B cell (primary cell): ENCODE measurements at regions not wholly inside any gene's neighbourhood (a gene's known extent, or its start where the extent isn't known, plus 50 kb on each side); places are given as distances from the start of the nearest gene placed in this dataset.

Experiments
- ATAC-seq: fragments of 200-7000 bp; cut with Tn5 transposase; one replicate; pipeline ENCODE4 v1.10.0; 2021; ENCODE audit warnings: low read depth, mild to moderate bottlenecking, moderate number of reproducible peaks, moderate library complexity
- CTCF ChIA-PET: fragments of 350-600 bp; sonication (Branson Sonifier 250); formaldehyde crosslinking; loops from one replicate; lab custom pipeline; 2021; ENCODE audit warnings: antibody characterized with exemption, inconsistent platforms; lab: Charles Lee
- POLR2A ChIA-PET: fragments of 350-600 bp; sonication (Branson Sonifier 250); formaldehyde crosslinking; loops from one replicate; lab custom pipeline; 2021; ENCODE audit warnings: antibody characterized with exemption; lab: Charles Lee
- DNase-seq: peaks from one replicate; pipeline ENCODE4 v3.0.0; 2013
- H2AFZ ChIP-seq: 2 replicates; pipeline ENCODE4 v1.6.1; 2012; ENCODE audit warnings: mild to moderate bottlenecking, low read depth, low read length; ENCODE audit not compliant: insufficient read depth, poor library complexity, severe bottlenecking
- H3K27ac ChIP-seq, 2 donors: 1 replicate in 1 of 2; 2 replicates in 1 of 2; pipeline ENCODE4 v1.5.1; 2012 to 2013; ENCODE audit warnings: low read length in 2 of 2, mild to moderate bottlenecking in 2 of 2, moderate library complexity in 1 of 2
- H3K27me3 ChIP-seq, 4 experiments: fragments of 200-600 bp in 1 of 4; sonication (generic) in 1 of 4; replicated peaks in 1 of 4; 1 replicate in 2 of 4; 2 replicates in 2 of 4; pipeline versions ENCODE4 v1.6.1 to v1.7.0; 2013 to 2016; ENCODE audit warnings: low read length in 3 of 4, mild to moderate bottlenecking in 2 of 4, mixed read lengths in 1 of 4, moderate library complexity in 1 of 4; ENCODE audit not compliant: insufficient read depth in 4 of 4, control insufficient read depth in 3 of 4; ENCODE audit errors: control extremely low read depth in 1 of 4
- H3K36me3 ChIP-seq, 2 experiments: replicated peaks in 1 of 2; 1 replicate in 1 of 2; 2 replicates in 1 of 2; pipeline versions ENCODE4 v1.6.1 to v1.7.1; 2013; ENCODE audit warnings: low read length in 1 of 2; ENCODE audit not compliant: insufficient read depth in 2 of 2, control insufficient read depth in 1 of 2; ENCODE audit errors: control extremely low read depth in 1 of 2, extremely low read depth in 1 of 2
- H3K4me1 ChIP-seq, 2 donors: fragments of 200-600 bp in 1 of 2; sonication (generic) in 1 of 2; 1 replicate in 1 of 2; 2 replicates in 1 of 2; pipeline versions ENCODE4 v1.5.1 to v1.6.1; 2013 to 2017; ENCODE audit warnings: low read length in 2 of 2; ENCODE audit not compliant: control insufficient read depth in 2 of 2, insufficient read depth in 2 of 2
- H3K4me2 ChIP-seq: replicated peaks from 2 replicates; pipeline ENCODE3; 2012; ENCODE audit warnings: mild to moderate bottlenecking, low read depth, low read length; ENCODE audit not compliant: poor library complexity, severe bottlenecking
- H3K4me3 ChIP-seq, 5 experiments: fragments of 200-600 bp in 1 of 5; sonication (generic) in 1 of 5; 1 replicate in 3 of 5; 2 replicates in 2 of 5; pipeline versions ENCODE4 v1.5.1 to v1.7.0; 2011 to 2016; ENCODE audit warnings: low read length in 4 of 5, mild to moderate bottlenecking in 4 of 5, low read depth in 2 of 5, control low read depth in 1 of 5, moderate library complexity in 1 of 5; ENCODE audit not compliant: insufficient read depth in 1 of 5; ENCODE audit errors: control extremely low read depth in 1 of 5, extremely low read depth in 1 of 5
- H3K79me2 ChIP-seq: fragments of 200-600 bp; sonication (generic); one replicate; pipeline ENCODE4 v1.6.0; 2016; ENCODE audit warnings: low read length; ENCODE audit not compliant: control insufficient read depth, insufficient read depth
- H3K9ac ChIP-seq: fragments of 200-600 bp; sonication (generic); 2 replicates; pipeline ENCODE4 v1.6.1; 2017; ENCODE audit warnings: mild to moderate bottlenecking, low read length, moderate library complexity
- H3K9me3 ChIP-seq, 3 donors: one replicate each; pipeline versions ENCODE4 v1.6.1 to v1.7.1; 2013; ENCODE audit warnings: low read length in 2 of 3; ENCODE audit not compliant: control insufficient read depth in 2 of 3, insufficient read depth in 1 of 3; ENCODE audit errors: control extremely low read depth in 1 of 3
- H4K20me1 ChIP-seq: 2 replicates; pipeline ENCODE4 v1.6.0; 2012; ENCODE audit warnings: mild to moderate bottlenecking, low read length; ENCODE audit not compliant: insufficient read depth, control insufficient read depth, poor library complexity, severe bottlenecking
- H3K27ac Mint-ChIP-seq: one replicate; pipeline ENCODE4 v1.8.0; 2021; ENCODE audit warnings: mixed read lengths
- H3K27me3 Mint-ChIP-seq: one replicate; pipeline ENCODE4 v1.8.0; 2021; ENCODE audit warnings: mixed read lengths
- H3K4me1 Mint-ChIP-seq: one replicate; pipeline ENCODE4 v1.8.0; 2021; ENCODE audit warnings: mixed read lengths
- H3K4me3 Mint-ChIP-seq: one replicate; pipeline ENCODE4 v1.8.0; 2021; ENCODE audit warnings: mixed read lengths
- H3K9me3 Mint-ChIP-seq: one replicate; pipeline ENCODE4 v1.8.0; 2022; ENCODE audit warnings: mixed read lengths; ENCODE audit not compliant: insufficient read depth
- CTCF ChIP-seq: fragments of 200-600 bp; IDR thresholded peaks from one replicate; pipeline ENCODE4 v1.8.0; 2022; ENCODE audit warnings: antibody characterized with exemption, mild to moderate bottlenecking
- EZH2 ChIP-seq: IDR thresholded peaks from 2 replicates; pipeline ENCODE4 v1.6.1; 2012; ENCODE audit warnings: borderline replicate concordance, low read depth, mild to moderate bottlenecking, moderate library complexity, low read length; ENCODE audit not compliant: insufficient read depth, poor library complexity, severe bottlenecking
- WGBS: methylation state at CpG from one replicate; pipeline ENCODE4 v1.1.5; 2013; ENCODE audit warnings: missing lambda C conversion rate; ENCODE audit not compliant: insufficient coverage; 5-methylcytosine and 5-hydroxymethylcytosine counted together
- intact Hi-C: fragments of 100-400 bp; cut with micrococcal nuclease; formaldehyde crosslinking; loops from one replicate; pipeline ENCODE4 v1.10.0; 2022

- H3K27ac Mint-ChIP-seq = no peak overlapping the region
- intact Hi-C loops = no loop called here
- no peak for TF ChIP-seq CTCF
- TF ChIP-seq EZH2 = no peak
These were observed 707.3 kb downstream of the MED13L start for GRCh38 chr12:115570069-115570777.

GRCh38 chr12:115569345-115570068 lies 708.0 kb downstream of the MED13L start:
- TF ChIP-seq EZH2 (no peak), CTCF (no peak)
- intact Hi-C loops = no loop called here
- H3K9me3 Mint-ChIP-seq = peaks cover 3% of the 10 kb centered on the region
- Histone ChIP-seq H2AFZ (no peak overlapping the region), H3K9ac (no peak overlapping the region), H3K27ac (no peak overlapping the region), H3K4me1 (no peaks in the 10 kb centered on the region), H4K20me1 (no peaks in the 10 kb centered on the region), H3K79me2 (no peaks in the 10 kb centered on the region), H3K9me3 (no peaks in the 10 kb centered on the region), H3K4me2 (no peak overlapping the region), H3K36me3 (no peaks in the 10 kb centered on the region), H3K4me3 (no peak overlapping the region), H3K27me3 (no peaks in the 10 kb centered on the region)
- no peak overlapping the region for H3K4me3 Mint-ChIP-seq
- DNase-seq (no peak), ATAC-seq (no peak)
- CTCF ChIA-PET = no interaction called here
- POLR2A ChIA-PET = no interaction called here
- no peaks in the 10 kb centered on the region for H3K4me1 Mint-ChIP-seq
- no peaks in the 10 kb centered on the region for H3K27me3 Mint-ChIP-seq
- WGBS = 63% methylated on average over 2 of the region's 9 CpGs
- no peak overlapping the region for H3K27ac Mint-ChIP-seq

More at GRCh38 chr12:115570069-115570777, 707.3 kb downstream of the MED13L start:
- Histone ChIP-seq H3K4me3 (no peak overlapping the region), H3K36me3 (no peaks in the 10 kb centered on the region), H3K27me3 (no peaks in the 10 kb centered on the region), H4K20me1 (no peaks in the 10 kb centered on the region), H3K27ac (no peak overlapping the region), H3K9me3 (no peaks in the 10 kb centered on the region), H3K79me2 (no peaks in the 10 kb centered on the region), H3K4me2 (no peak overlapping the region), H3K9ac (no peak overlapping the region), H2AFZ (no peak overlapping the region), H3K4me1 (no peaks in the 10 kb centered on the region)
- DNase-seq (no peak), ATAC-seq (no peak)
- Mint-ChIP-seq H3K4me3 (no peak overlapping the region), H3K9me3 (peaks cover 3% of the 10 kb centered on the region), H3K27me3 (no peaks in the 10 kb centered on the region), H3K4me1 (no peaks in the 10 kb centered on the region)
- ChIA-PET POLR2A (no interaction called here), CTCF (no interaction called here)
- 87% methylated on average over 11 of the region's 27 CpGs for WGBS
